Fibroblast of pulmonary artery (primary cell): ENCODE measurements at regions not wholly inside any gene's neighbourhood (a gene's known extent, or its start where the extent isn't known, plus 50 kb on each side); places are given as distances from the start of the nearest gene placed in this dataset.
A peak's percentile ranks its signal among the peaks of the same experiment; 100 is the strongest.

ENCODE experiments used
- DNase-seq: peaks from one replicate; pipeline ENCODE4 v3.0.0-alpha.2; 2010; ENCODE audit warnings: low read depth
- H3K4me3 ChIP-seq: replicated peaks from 2 replicates; pipeline ENCODE4 v1.5.1; 2011; ENCODE audit warnings: low read depth, mild to moderate bottlenecking, control low read depth, low read length, moderate library complexity
- CTCF ChIP-seq: IDR thresholded peaks from 2 replicates; pipeline ENCODE4 v1.5.1; 2011; ENCODE audit warnings: mild to moderate bottlenecking, control low read depth, low read length, inconsistent platforms; ENCODE audit errors: missing control alignments

DNA sequence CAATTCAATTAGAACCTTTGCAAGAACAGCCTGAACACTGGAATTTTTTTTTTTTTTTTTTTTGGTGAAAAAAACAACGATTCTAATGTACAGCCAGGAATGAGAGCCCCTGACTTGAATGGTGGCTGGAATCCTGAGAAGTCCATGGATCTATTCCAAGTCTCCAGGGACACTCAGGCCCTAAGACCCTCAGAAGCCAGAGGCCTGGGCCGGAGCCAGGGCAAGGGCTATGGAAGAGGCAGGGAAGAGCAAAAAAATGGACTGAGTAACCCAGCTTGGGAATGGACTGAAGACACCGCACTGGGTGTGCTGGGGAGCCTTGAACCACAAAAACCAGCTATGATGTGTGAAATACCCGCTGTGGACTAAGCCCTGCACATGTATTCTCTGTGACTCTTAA lies 60.3 kb upstream of the LHX1 start:
- no peak overlapping the region for H3K4me3 ChIP-seq
- no peak for DNase-seq
- no peak for TF ChIP-seq CTCF

GRCh38 chr17:36877771-36878170 lies 59.5 kb upstream of the LHX1 start:
- no peak for TF ChIP-seq CTCF
- H3K4me3 ChIP-seq: no peak overlapping the region
- peak; percentile 25 for DNase-seq

GRCh38 chr17:36878216-36878615 lies 59.1 kb upstream of the LHX1 start:
- no peak for TF ChIP-seq CTCF
- no peak overlapping the region for H3K4me3 ChIP-seq
- DNase-seq: no peak

DNA sequence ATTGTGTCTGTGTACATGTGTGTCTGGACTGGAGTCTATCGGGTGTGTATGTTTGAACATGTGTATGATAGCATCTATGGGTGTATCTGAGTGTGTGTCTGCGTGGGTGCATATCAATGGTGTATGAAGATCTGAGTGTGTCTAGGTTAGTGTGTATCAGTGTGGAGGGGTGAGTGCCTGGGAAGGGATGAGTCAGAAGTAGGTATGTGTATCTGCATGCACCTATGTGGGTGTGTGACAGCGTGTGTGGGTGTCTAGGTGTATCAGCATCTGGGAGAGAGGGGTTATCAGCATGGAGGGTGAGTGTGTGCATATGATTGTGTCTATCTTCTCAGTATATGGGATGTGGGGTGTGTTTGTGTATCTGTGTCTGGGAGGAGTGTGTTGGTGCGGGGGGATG lies 58.2 kb upstream of the LHX1 start:
- no peak for DNase-seq
- H3K4me3 ChIP-seq: no peak overlapping the region
- TF ChIP-seq CTCF: no peak

DNA sequence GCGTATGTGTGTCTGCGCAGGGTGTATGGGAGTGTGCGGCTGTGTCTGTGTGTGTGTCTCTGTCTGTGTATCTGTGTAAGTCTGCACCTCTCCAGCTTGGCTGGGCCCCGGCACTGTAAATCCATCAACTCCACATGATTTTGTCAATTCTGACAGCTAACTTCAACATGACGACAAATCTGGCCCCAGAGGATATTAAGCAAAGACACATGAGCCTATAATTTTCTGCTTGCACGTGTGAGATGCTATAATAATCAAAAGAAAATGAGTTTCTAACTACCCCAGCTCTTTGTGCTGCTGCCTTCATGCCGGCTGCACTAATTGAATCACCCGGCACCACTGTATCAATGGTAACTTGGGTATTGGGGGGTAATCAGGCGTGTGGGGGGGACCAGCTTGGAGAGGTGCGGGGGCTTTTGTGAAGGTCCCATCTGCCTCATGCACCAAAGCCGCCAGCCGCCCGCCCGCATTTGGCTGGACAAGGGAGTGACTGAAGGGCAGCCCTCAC lies 57.6 kb upstream of the LHX1 start:
- no peak overlapping the region for H3K4me3 ChIP-seq
- no peak for DNase-seq
- TF ChIP-seq CTCF: no peak

GRCh38 chr17:36880268-36880905 lies 56.9 kb upstream of the LHX1 start:
- H3K4me3 ChIP-seq: no peak overlapping the region
- no peak for DNase-seq
- no peak for TF ChIP-seq CTCF

DNA sequence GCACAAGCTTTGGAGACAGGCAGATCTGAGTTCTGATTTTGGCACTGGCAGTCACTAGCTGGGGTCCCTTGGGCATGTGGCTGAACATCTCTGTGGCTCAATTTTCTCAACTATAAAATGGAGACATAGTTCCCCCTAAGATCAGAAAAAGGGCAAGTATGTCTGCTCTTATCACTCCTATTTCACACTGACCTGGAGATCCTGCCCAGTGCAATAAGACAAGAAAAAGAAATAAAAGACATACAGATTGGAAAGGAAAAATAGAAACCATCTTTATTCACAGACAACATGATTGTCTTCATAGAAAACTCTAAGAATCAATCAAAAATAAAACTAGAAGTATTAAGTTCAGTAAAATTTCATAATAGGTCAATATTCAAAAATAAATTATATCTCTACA lies 56.0 kb upstream of the LHX1 start:
- H3K4me3 ChIP-seq: no peak overlapping the region
- no peak for DNase-seq
- no peak for TF ChIP-seq CTCF
